Endothelial cell of umbilical vein (primary cell): ENCODE measurements at regions not wholly inside any gene's neighbourhood (a gene's known extent, or its start where the extent isn't known, plus 50 kb on each side); places are given as distances from the start of the nearest gene placed in this dataset.

ENCODE experiments used
- BruUV-seq: library from RNA; stranded (reverse); fragments of 400-500 nt; replicated peaks from 2 replicates; lab custom pipeline; 2021; lab: Mats Ljungman, UMichigan
- CTCF ChIA-PET: fragments of 300-600, 350-600 bp; sonication (Branson Sonifier 250); formaldehyde crosslinking; loops from one replicate; lab custom pipeline; 2021; ENCODE audit warnings: antibody characterized with exemption, inconsistent platforms; lab: Charles Lee
- POLR2A ChIA-PET: fragments of 300-600, 350-600 bp; sonication (Branson Sonifier 250); formaldehyde crosslinking; loops from one replicate; lab custom pipeline; 2021; ENCODE audit warnings: antibody characterized with exemption, inconsistent platforms; lab: Charles Lee
- DNase-seq: peaks from one replicate; pipeline ENCODE4 v3.0.0-alpha.2; 2011; ENCODE audit warnings: low read depth, low spot score
- FAIRE-seq: peaks from 2 replicates; lab custom pipeline; 2011; peaks lifted over from hg19 to GRCh38; lab: Jason Lieb, UNC
- H2AFZ ChIP-seq: 2 replicates; pipeline ENCODE4 v1.6.0; 2012; ENCODE audit warnings: low read depth, low read length, control low read depth, inconsistent platforms
- H3K27ac ChIP-seq: 2 replicates; pipeline ENCODE4 v1.5.1; 2011; ENCODE audit warnings: low read depth, mild to moderate bottlenecking, control low read depth, low read length, moderate library complexity; ENCODE audit not compliant: insufficient read depth
- H3K27me3 ChIP-seq, 2 experiments: 2 replicates each; pipeline versions ENCODE4 v1.6.0 to v1.6.1; 2011; ENCODE audit warnings: low read length in 2 of 2, mixed read lengths in 1 of 2; ENCODE audit not compliant: control insufficient read depth in 2 of 2, insufficient read depth in 2 of 2
- H3K36me3 ChIP-seq, 2 experiments: 2 replicates in 1 of 2; 3 replicates in 1 of 2; pipeline ENCODE4 v1.5.1; 2011; ENCODE audit warnings: low read length in 2 of 2, mild to moderate bottlenecking in 1 of 2, moderate library complexity in 1 of 2; ENCODE audit not compliant: control insufficient read depth in 2 of 2, insufficient read depth in 2 of 2; ENCODE audit errors: extremely low read depth in 1 of 2
- H3K4me1 ChIP-seq: 3 replicates; pipeline ENCODE4 v1.5.1; 2011; ENCODE audit warnings: mild to moderate bottlenecking, low read length; ENCODE audit not compliant: control insufficient read depth, insufficient read depth; ENCODE audit errors: extremely low read depth
- H3K4me2 ChIP-seq: 2 replicates; pipeline ENCODE4 v1.6.1; 2011; ENCODE audit warnings: low read length, control low read depth, mixed read lengths; ENCODE audit not compliant: insufficient read depth
- H3K4me3 ChIP-seq, 3 experiments: fragments of 200-600 bp in 1 of 3; sonication (generic), shearing (Covaris generic) in 1 of 3; replicated peaks in 1 of 3; 2 replicates each; pipeline ENCODE4 v1.5.1; 2011 to 2016; ENCODE audit warnings: control low read depth in 3 of 3, low read length in 3 of 3, mild to moderate bottlenecking in 2 of 3, inconsistent platforms in 1 of 3, low read depth in 1 of 3, moderate library complexity in 1 of 3; ENCODE audit not compliant: insufficient read depth in 1 of 3
- H3K79me2 ChIP-seq: 2 replicates; pipeline ENCODE4 v1.6.0; 2012; ENCODE audit warnings: low read length, inconsistent platforms; ENCODE audit not compliant: control insufficient read depth, insufficient read depth
- H3K9ac ChIP-seq: replicated peaks from 2 replicates; pipeline ENCODE3; 2011; ENCODE audit warnings: low read length, control low read depth; ENCODE audit not compliant: insufficient read depth; ENCODE audit errors: extremely low read depth
- H3K9me1 ChIP-seq: replicated peaks from 3 replicates; pipeline ENCODE4 v1.6.0; 2011; ENCODE audit warnings: mild to moderate bottlenecking, low read length; ENCODE audit not compliant: control insufficient read depth, insufficient read depth; ENCODE audit errors: extremely low read depth
- H3K9me3 ChIP-seq: replicated peaks from 2 replicates; pipeline ENCODE4 v1.5.1; 2012; ENCODE audit warnings: low read length, inconsistent platforms; ENCODE audit not compliant: control insufficient read depth, insufficient read depth
- H4K20me1 ChIP-seq: replicated peaks from 2 replicates; pipeline ENCODE3; 2011; ENCODE audit warnings: mild to moderate bottlenecking, low read length; ENCODE audit not compliant: control insufficient read depth, insufficient read depth; ENCODE audit errors: extremely low read depth
- EZH2 ChIP-seq: IDR thresholded peaks from 2 replicates; pipeline ENCODE4 v1.6.1; 2012; ENCODE audit warnings: borderline replicate concordance, low read depth, mild to moderate bottlenecking, moderate library complexity, low read length, inconsistent platforms; ENCODE audit not compliant: severe bottlenecking
- FOS ChIP-seq: IDR thresholded peaks from 2 replicates; pipeline ENCODE4 v1.6.1; 2011; ENCODE audit warnings: mild to moderate bottlenecking, low read length, moderate library complexity, borderline replicate concordance; ENCODE audit not compliant: insufficient read depth
- GATA2 ChIP-seq: IDR thresholded peaks from 2 replicates; pipeline ENCODE4 v1.7.0; 2011; ENCODE audit warnings: low read depth, mild to moderate bottlenecking, moderate library complexity, mixed read lengths, low read length; ENCODE audit not compliant: insufficient read length, insufficient read depth
- JUN ChIP-seq: IDR thresholded peaks from 2 replicates; pipeline ENCODE4 v1.6.1; 2011; ENCODE audit warnings: borderline replicate concordance, low read depth; ENCODE audit not compliant: insufficient read length, insufficient read depth
- POLR2A ChIP-seq: IDR thresholded peaks from 2 replicates; pipeline ENCODE4 v1.6.1; 2012; ENCODE audit warnings: low read depth, mild to moderate bottlenecking, control low read depth, low read length
- dilution Hi-C: fragments of 300-500 bp; cut with MboI; formaldehyde crosslinking; loops from one replicate; pipeline ENCODE4 v1.15.0; 2019; ENCODE audit warnings: low sequenced_read_pairs; ENCODE audit not compliant: extremely low pct_ligation_motif_present
- intact Hi-C: fragments of 100-400 bp; cut with micrococcal nuclease; formaldehyde crosslinking; loops from one replicate; pipeline ENCODE4 v1.10.0; 2022
- TF ChIP-seq, protein P1 (sequence below), 2 donors: IDR thresholded peaks; 1 replicate in 1 of 2; 2 replicates in 1 of 2; pipeline ENCODE4 v1.5.1; 2011; ENCODE audit warnings: low read length in 2 of 2, mild to moderate bottlenecking in 2 of 2, moderate library complexity in 2 of 2, control low read depth in 1 of 2, inconsistent platforms in 1 of 2, low read depth in 1 of 2; ENCODE audit not compliant: insufficient read depth in 1 of 2; ENCODE audit errors: extremely low read depth in 1 of 2
- TF ChIP-seq, protein P2 (sequence below): IDR thresholded peaks from 2 replicates; pipeline ENCODE4 v1.6.1; 2011; ENCODE audit not compliant: insufficient read depth, insufficient read length

DNA sequence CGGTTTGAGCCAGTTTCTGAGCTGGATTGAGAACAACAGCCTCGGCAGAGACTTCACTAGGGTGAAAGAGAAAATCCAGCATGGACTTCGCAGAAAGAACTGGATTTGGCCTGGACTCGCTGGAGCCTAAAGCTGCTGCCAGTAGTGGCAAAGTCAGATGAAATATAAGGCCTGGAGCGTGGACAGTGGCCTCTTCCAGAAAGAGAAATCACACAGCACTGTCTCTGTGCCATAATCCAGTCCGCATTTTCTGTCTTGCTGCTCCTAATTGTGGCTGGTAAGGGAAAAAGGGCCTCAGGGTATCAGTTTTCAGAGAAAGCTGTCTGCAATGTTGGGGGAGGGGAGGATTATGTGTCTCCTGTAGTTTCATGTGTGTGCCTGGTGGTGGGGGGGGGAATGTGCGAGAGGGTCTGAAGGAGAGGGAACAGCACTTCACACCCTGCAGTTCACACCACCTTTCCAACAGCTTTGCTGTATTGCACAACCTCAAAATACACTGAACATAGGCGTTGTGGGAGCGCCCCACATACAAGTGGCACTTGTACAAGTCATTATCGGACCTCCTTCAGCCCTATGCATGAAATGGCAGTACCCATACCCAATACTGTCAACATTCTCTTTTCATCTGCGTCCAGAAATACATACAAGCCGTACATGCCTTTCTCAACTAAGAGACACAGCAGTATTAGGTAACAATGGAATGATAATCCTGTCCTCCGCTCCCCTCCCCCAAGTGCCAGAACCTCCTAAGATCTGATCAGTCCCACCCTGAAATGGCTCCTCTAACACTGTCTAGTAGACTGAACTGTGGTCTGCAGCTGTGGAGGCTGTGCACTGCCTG, 107.5 kb upstream of the ATF7IP start:
- Histone ChIP-seq H3K9ac (peak overlapping the region; percentile 55), H3K27ac (peak overlapping the region; percentile 87), H2AFZ (peak overlapping the region; percentile 3), H3K9me1 (no peaks in the 10 kb centered on the region), H3K4me1 (peaks cover 46% of the 10 kb centered on the region), H4K20me1 (no peaks in the 10 kb centered on the region), H3K4me3 (no peak overlapping the region), H3K36me3 (no peaks in the 10 kb centered on the region), H3K4me2 (no peak overlapping the region), H3K79me2 (no peaks in the 10 kb centered on the region), H3K9me3 (no peaks in the 10 kb centered on the region), H3K27me3 (no peaks in the 10 kb centered on the region)
- POLR2A ChIA-PET: interaction anchor here (1.0 to 1.3 kb wide), 5 partner anchors 108 to 160 kb away, joined by 4 to 14 read pairs (median 10); partner anchors contain the start of gene ATF7IP
- dilution Hi-C loops (no loop called here), intact Hi-C loops (loop anchor here (1.0 to 10.0 kb wide), 7 partner anchors 108 to 1534 kb away; a partner anchor contains a TSS)
- FAIRE-seq (peak; percentile 93), DNase-seq (peak; percentile 99)
- CTCF ChIA-PET: interaction anchor here (0.7 to 2.8 kb wide), 17 partner anchors 12 to 517 kb away, joined by 3 to 35 read pairs (median 5); partner anchors contain the start of gene ATF7IP
- TF ChIP-seq GATA2 (no peak), JUN (peak; percentile 70)
- BruUV-seq: no TSS peak

DNA sequence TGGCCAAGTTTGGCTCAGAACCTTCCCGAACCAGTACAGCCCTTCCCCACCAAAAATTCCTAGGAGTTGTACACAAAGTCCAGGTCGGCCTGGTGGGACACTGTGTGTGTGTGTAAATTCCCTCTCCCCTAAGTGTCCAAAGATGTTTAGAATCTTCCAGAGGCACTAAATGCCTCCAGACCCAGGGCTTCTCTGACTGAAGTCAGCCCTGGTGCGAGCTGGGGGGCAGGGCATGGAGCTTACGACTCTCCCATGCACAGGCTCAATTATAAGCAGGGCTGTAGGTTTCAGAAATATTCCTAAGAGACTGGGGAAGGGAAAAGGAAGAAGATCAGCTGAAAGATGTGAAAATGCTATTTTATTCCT, 106.9 kb upstream of the ATF7IP start:
- Histone ChIP-seq H3K79me2 (no peaks in the 10 kb centered on the region), H3K4me3 (no peak overlapping the region), H2AFZ (peak overlapping the region; percentile 3), H3K9me3 (no peaks in the 10 kb centered on the region), H3K9ac (no peak overlapping the region), H3K9me1 (no peaks in the 10 kb centered on the region), H3K36me3 (no peaks in the 10 kb centered on the region), H4K20me1 (no peaks in the 10 kb centered on the region), H3K27me3 (no peaks in the 10 kb centered on the region), H3K4me1 (peaks cover 46% of the 10 kb centered on the region), H3K27ac (no peak overlapping the region), H3K4me2 (no peak overlapping the region)
- BruUV-seq: no TSS peak
- no peak for FAIRE-seq
- intact Hi-C loops: loop anchor here (5.0 to 10.0 kb wide), 2 partner anchors 696 to 1534 kb away; no protein-coding TSS in a partner anchor
- ChIA-PET POLR2A (interaction anchor here (1.3 to 1.9 kb wide), 2 partner anchors 107 kb away, joined by 6 to 14 read pairs; partner anchors contain the start of gene ATF7IP), CTCF (interaction anchor here (1.1 to 2.8 kb wide), 4 partner anchors 11 to 159 kb away, joined by 3 to 26 read pairs (median 12); partner anchors contain the start of gene ATF7IP)
- TF ChIP-seq FOS (no peak), POLR2A (no peak), JUN (no peak), EZH2 (no peak)
- TF ChIP-seq, protein P1, sequence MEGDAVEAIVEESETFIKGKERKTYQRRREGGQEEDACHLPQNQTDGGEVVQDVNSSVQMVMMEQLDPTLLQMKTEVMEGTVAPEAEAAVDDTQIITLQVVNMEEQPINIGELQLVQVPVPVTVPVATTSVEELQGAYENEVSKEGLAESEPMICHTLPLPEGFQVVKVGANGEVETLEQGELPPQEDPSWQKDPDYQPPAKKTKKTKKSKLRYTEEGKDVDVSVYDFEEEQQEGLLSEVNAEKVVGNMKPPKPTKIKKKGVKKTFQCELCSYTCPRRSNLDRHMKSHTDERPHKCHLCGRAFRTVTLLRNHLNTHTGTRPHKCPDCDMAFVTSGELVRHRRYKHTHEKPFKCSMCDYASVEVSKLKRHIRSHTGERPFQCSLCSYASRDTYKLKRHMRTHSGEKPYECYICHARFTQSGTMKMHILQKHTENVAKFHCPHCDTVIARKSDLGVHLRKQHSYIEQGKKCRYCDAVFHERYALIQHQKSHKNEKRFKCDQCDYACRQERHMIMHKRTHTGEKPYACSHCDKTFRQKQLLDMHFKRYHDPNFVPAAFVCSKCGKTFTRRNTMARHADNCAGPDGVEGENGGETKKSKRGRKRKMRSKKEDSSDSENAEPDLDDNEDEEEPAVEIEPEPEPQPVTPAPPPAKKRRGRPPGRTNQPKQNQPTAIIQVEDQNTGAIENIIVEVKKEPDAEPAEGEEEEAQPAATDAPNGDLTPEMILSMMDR (IDR thresholded peaks at IDR 0.05; ENCODE audit: extremely low read depth in 1 of 2, insufficient read depth in 1 of 2, low read depth in 1 of 2, low read length in 2 of 2): no peak
- TF ChIP-seq, protein P2, sequence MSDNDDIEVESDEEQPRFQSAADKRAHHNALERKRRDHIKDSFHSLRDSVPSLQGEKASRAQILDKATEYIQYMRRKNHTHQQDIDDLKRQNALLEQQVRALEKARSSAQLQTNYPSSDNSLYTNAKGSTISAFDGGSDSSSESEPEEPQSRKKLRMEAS: no peak
- DNase-seq: no peak
- dilution Hi-C loops: no loop called here
